HG02973 (cell line): ENCODE measurements at regions not wholly inside any gene's neighbourhood (a gene's known extent, or its start where the extent isn't known, plus 50 kb on each side); places are given as distances from the start of the nearest gene placed in this dataset.
A peak's percentile ranks its signal among the peaks of the same experiment; 100 is the strongest.

ENCODE experiments used
- ATAC-seq: cut with Tn5 transposase; IDR thresholded peaks from one replicate; pipeline ENCODE4 v1.9.1; 2021; ENCODE audit warnings: moderate library complexity; ENCODE audit not compliant: unreplicated experiment

- no peak for ATAC-seq
Observed at GRCh38 chr7:12456506-12456905, 52.8 kb upstream of the VWDE start.

DNA sequence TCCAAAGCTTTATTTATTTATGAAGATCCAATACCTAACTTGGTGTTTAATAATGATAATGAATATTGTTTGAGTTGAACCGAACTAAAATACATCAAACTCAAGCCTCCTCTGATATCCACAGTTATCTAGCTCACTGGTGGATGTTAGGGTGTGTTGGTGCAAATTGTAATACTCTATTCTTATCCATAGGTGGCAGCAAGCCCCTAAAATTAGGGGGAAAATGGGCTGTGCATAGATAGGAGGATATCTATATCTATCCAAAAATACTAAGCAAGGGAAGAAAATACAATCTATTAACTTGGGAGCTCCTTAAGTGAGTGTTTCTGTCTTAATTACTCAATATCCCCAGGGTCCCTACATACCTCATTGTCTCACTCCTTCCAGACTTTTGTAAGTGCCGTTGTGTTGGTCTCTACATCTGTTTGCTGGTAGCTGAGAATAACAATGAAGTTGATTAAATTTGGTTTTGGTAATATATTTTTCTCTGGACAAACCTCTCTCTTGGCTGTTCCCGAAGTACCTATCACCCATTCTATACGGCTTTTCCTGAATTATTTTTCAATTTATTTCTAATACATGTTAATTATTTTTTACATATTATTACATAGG lies 55.0 kb upstream of the VWDE start:
- peak; percentile 98 for ATAC-seq

DNA sequence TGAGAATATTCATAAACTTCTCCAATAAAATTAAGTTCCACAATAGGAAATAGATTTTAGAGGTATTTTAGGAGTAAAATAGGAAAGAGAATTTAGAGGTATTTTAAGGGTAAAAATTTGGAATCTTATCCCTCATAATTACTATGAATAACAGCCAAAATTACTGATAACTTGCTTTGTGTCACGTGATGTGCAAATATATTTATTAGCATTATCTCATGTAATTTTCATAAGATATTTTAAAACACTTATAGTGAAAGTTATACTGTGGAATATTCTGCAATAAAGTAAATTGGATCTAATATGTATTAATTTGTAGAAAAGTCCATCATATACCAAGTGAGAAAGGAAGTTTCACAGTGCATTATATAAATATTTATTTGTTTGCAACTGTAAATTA lies 64.2 kb upstream of the VWDE start:
- ATAC-seq = no peak

- ATAC-seq = no peak
Observed at GRCh38 chr7:12469568-12469967, 65.9 kb upstream of the VWDE start.

DNA sequence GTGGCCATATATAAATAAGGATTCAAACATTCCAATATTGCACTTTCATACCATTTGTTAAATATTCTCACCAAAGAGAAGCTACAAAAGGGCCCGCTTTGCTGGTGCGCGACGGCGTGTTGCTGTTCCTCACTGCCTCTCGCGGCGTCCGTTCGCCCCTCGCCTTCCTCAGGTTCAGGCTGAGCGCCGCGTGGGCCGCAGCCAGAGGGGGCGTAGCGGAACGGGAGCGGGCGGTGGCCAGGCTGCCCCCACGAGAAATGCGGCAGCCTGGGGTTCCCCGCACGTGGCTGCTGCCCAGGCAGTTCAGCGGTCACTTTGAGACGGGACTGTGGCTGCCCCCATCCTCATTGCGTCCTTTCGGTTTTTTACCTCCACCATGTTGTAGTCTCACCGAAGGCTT lies 67.3 kb upstream of the VWDE start:
- ATAC-seq = no peak

DNA sequence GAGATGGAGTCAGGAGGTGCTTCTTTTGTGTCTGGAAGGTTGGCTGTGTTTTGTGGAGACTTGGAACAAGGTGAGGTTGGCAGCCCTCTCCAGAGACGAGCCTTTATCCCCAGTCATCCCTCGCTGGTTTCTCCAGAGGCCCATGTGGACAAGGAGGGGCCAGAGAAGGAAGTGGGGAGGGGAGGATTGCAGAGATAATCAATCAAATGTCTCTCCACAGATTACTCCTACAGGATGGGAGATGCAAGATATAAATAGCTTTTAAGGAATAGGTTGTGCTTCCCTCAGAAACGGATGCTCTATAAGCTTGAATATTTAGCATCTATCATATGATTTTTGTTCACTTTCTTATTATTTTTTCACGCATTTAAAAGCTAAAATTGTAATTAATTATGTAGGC lies 70.4 kb upstream of the VWDE start:
- ATAC-seq = no peak

DNA sequence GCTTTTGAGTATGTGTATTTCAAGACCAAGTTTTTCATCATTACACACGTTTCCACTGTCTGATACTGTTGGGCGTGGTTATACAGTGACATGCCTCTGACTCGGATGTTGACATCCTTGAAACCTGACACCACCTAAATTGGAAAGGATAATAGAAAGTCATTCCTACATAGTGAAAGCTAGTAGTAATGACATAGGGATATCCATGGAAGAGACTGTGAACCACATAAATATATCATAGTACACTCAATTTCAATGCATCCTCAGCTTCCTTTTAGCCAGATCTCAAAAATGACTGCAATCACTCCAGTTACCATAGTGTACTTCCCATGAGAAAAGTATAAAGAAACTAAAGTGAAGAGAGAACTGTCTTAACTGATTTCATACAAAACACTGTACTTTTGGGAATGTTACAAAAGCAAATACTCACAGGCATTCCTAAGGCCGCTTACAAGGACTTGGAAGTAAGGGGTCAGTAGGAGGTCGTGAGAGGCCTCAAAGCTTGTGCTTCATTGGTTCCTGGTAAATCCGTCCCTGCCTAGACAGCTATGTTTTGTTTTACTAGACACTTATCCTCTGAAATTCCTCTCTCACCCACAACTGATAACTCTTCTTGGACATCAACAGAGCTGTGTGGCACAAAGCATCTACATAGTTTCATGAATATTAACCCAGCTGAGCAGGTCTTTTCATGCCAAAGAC lies 71.8 kb upstream of the VWDE start:
- no peak for ATAC-seq

GRCh38 chr7:12477620-12478019 lies 74.0 kb upstream of the VWDE start:
- ATAC-seq = no peak

DNA sequence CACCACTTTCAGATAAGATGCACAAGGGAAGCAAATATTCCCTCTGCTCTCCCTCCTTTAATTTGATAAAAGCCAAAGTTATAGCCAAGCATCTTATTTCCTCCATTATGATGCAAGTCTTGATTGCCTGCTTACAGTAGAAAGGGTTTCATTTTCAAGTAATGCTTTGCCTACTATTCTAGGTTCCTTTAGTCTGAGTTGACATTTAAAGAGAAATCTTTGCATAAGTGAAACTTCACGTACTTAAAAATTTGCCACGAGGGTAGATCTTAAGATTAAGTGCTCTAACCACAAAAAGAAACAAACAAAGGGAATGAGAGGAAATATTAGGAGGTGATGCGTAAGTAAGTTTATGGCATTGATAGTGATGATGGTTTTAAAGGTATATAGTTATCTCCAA lies 78.1 kb upstream of the VWDE start:
- peak; percentile 90 for ATAC-seq

DNA sequence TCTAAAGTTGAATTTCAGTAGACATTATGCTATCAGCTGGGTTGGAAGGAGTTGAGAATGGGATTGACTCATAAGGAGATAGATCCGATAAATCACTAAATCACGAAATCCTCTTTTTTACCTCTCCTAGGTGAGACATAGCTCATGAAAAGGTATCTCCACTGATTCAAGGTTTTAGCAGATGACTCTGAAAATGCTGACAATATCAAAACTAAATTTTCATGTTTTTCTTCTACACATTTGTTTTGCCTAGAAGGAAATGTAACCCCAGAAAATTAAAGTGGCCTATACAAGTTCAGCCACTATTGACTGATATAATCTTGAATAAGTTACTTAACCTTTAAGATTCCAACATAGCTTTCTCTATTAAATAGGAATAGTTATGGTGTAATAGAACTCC lies 82.2 kb upstream of the VWDE start:
- ATAC-seq = no peak

GRCh38 chr7:12488341-12488740 lies 82.2 kb upstream of the SCIN start:
- no peak for ATAC-seq

DNA sequence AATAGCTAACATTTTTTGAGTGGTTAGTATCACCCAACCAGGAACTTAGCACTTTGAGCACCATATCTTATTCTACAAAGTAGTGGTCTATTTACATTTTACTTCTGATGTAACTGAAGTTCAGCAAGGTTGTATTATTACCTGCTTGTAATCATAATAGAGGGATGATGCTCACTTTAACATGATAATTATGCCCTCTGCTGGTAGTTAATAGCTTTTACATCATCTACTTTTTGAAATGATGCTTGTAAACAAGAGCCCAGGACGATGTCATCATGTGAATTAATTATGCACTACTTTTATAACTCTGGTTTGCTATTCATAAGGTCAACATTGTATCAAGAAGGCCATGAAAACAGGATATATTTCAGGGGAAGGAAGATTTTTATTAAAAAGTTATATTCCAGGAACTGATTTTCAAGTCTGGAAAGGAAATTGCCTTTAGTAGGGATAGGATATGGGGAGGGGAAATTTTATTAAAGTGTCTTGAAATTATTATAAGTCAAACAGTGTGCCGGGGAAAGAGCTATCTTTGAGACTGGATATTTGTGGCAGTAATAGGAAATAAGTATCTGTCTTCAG lies 80.3 kb upstream of the SCIN start:
- ATAC-seq = peak; percentile 78

GRCh38 chr7:12490940-12491339 lies 79.6 kb upstream of the SCIN start:
- ATAC-seq = no peak

DNA sequence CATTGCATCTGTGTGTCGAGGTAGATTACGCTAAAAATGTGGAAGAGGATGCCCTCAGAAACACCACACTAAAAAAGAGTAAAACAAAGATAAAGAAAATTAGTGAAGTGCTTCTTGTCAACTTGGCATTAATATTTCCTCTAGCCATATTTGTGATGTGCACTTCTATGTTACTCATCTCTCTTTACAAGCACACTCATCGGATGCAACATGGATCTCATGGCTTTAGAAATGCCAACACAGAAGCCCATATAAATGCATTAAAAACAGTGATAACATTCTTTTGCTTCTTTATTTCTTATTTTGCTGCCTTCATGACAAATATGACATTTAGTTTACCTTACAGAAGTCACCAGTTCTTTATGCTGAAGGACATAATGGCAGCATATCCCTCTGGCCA lies 79.0 kb upstream of the SCIN start:
- no peak for ATAC-seq

DNA sequence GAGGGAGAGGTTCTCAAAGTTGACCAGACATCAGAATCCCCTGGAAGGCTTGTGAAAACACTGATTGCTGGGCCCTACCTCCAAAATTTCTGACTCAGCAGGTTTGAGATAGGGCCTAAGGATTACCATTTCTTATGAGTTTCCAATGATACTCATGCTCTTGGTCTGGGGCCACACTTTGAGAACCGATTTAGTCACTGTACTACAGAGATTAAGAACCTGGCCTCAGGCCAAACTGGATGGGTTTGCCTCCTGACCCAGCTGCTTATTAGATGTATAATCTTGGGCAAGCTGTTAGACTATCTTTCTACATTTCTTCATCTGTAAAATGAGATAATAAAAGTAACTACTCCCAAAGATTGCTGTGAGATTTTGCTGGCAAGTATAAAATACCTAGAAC lies 77.1 kb upstream of the SCIN start:
- ATAC-seq = no peak

- no peak for ATAC-seq
Observed at GRCh38 chr7:12493863-12494686, 76.4 kb upstream of the SCIN start.

DNA sequence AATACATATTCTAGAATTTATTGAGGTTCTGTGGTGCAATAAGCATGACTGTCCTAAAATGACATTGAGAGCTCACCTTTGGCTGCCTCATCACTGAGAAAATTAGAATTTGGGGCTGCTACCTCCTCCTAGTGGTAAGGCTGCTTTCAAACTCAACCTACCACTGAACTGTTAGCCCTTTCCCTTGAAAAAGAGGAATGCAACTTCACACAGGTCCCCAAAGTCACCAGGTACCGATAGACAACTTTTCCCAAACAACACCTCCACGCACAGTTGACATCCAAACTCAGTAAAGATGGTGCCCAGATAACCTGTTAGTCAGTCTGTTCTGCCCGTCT lies 75.9 kb upstream of the SCIN start:
- no peak for ATAC-seq

- peak; percentile 48 for ATAC-seq
Observed at GRCh38 chr7:12496901-12497674, 73.4 kb upstream of the SCIN start.

DNA sequence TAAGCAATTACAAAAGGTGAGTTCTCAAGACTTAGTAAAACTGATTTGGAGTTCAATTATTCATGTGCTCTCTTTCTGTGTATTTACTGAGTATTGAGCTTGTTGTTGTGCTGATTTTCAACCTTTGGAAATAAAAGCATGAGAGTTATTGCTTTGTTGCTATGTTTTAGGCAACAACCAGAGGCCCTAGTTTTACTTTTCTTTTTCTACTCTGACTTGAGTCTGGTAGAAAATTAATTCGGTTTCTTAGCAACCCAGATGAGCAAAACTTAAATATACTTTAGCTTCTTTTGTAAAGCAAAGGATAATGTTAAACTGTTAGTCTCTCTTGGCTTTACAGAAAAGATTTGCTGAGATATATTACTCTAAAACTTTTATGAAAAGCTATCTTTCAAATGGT lies 66.4 kb upstream of the SCIN start:
- peak; percentile 70 for ATAC-seq

- ATAC-seq = no peak
Observed at GRCh38 chr7:12508005-12508404, 62.5 kb upstream of the SCIN start.

DNA sequence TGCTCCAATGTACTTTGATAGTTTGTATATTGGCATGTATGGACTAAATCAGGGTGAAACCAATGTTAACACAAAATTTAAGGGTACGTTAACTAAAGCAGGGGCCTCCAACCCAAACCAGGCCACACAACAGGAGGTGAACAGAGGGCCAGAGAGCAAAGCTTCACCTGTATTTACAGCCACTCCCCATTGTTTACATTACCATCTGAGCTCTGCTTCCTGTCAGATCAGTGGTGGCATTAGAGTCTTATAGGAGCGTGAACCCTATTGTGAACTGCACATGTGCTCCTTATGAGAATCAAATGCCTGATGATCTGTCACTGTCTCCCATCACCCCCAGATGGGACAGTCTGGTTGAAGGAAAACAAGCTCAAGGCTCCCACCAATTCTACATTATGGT lies 62.0 kb upstream of the SCIN start:
- no peak for ATAC-seq
